ENCODE measurements at regions not wholly inside any gene's neighbourhood (a gene's known extent, or its start where the extent isn't known, plus 50 kb on each side); places are given as distances from the start of the nearest gene placed in this dataset.

- in situ Hi-C loops (cut with MboI), result no loop called here
- Histone ChIP-seq H3K79me2 (ENCODE audit: control insufficient read depth, insufficient read depth, low read length) (no peaks in the 10 kb centered on the region), H3K4me2 (ENCODE audit: control insufficient read depth, insufficient read depth) (no peak overlapping the region), H3K4me3 (no peak overlapping the region), H3K9ac (ENCODE audit: control insufficient read depth, insufficient read depth, low read length) (no peak overlapping the region), H3K36me3 (ENCODE audit: control insufficient read depth in 2 of 2, insufficient read depth in 2 of 2, low read length in 1 of 2) (no peaks in the 10 kb centered on the region), H3K9me3 (replicated peaks; ENCODE audit: control insufficient read depth, insufficient read depth, low read length) (no peaks in the 10 kb centered on the region), H2AFZ (ENCODE audit: control insufficient read depth, low read depth, low read length) (no peak overlapping the region), H3K27ac (ENCODE audit: control insufficient read depth, insufficient read depth) (no peak overlapping the region), H3K4me1 (ENCODE audit: control insufficient read depth, insufficient read depth, low read length) (no peaks in the 10 kb centered on the region), H3K27me3 (replicated peaks in 1 of 2; ENCODE audit: control insufficient read depth in 2 of 2, insufficient read depth in 2 of 2, low read length in 1 of 2) (no peaks in the 10 kb centered on the region; a peak in 1 of 4 replicates), H4K20me1 (ENCODE audit: control insufficient read depth, insufficient read depth) (no peaks in the 10 kb centered on the region)
- DNase-seq (ENCODE audit: low read depth, low spot score), result no peak
- BruUV-seq (replicated peaks), result no TSS peak
- POLR2A ChIA-PET, result no interaction called here
- 0% methylated on average over 2 of the region's 2 CpGs for WGBS (ENCODE audit: insufficient coverage, insufficient replicate concordance, low lambda C conversion rate, missing lambda C conversion rate)
- CTCF ChIA-PET, result interaction anchor here (1.3 kb wide), 1 partner anchor 9 kb away, joined by 3 read pairs; no protein-coding TSS in a partner anchor
- FAIRE-seq, result no peak
- no peak for ATAC-seq
- SMC1A ChIA-PET (ENCODE audit: uncharacterized antibody, unreplicated experiment), result no interaction called here
- intact Hi-C loops (cut with micrococcal nuclease; ENCODE audit: unreplicated experiment), result no loop called here
- RAD21 ChIA-PET (ENCODE audit: unreplicated experiment), result no interaction called here
- TF ChIP-seq ZSCAN29 (IDR thresholded peaks at IDR 0.05), result no peak
- no peak for TF ChIP-seq CEBPB (IDR thresholded peaks at IDR 0.05; ENCODE audit: borderline replicate concordance in 1 of 2, low read depth in 2 of 2, low read length in 2 of 2)
- TF ChIP-seq, protein P1, sequence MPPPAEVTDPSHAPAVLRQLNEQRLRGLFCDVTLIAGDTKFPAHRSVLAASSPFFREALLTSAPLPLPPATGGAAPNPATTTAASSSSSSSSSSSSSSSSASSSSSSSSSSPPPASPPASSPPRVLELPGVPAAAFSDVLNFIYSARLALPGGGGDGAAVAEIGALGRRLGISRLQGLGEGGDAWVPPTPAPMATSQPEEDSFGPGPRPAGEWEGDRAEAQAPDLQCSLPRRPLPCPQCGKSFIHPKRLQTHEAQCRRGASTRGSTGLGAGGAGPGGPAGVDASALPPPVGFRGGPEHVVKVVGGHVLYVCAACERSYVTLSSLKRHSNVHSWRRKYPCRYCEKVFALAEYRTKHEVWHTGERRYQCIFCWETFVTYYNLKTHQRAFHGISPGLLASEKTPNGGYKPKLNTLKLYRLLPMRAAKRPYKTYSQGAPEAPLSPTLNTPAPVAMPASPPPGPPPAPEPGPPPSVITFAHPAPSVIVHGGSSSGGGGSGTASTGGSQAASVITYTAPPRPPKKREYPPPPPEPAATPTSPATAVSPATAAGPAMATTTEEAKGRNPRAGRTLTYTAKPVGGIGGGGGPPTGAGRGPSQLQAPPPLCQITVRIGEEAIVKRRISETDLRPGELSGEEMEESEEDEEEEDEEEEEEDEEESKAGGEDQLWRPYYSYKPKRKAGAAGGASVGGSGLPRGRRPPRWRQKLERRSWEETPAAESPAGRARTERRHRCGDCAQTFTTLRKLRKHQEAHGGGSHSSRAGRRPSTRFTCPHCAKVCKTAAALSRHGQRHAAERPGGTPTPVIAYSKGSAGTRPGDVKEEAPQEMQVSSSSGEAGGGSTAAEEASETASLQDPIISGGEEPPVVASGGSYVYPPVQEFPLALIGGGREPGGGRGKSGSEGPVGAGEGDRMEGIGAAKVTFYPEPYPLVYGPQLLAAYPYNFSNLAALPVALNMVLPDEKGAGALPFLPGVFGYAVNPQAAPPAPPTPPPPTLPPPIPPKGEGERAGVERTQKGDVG (CRISPR knock-in tag; IDR thresholded peaks at IDR 0.05), result no peak
- TF ChIP-seq WRNIP1 (IDR thresholded peaks at IDR 0.05; ENCODE audit: borderline replicate concordance, low read depth, low read length), result no peak
- TF ChIP-seq PKNOX1 (IDR thresholded peaks at IDR 0.05), result no peak
- no peak for TF ChIP-seq MYC (IDR thresholded peaks at IDR 0.05; ENCODE audit: insufficient read depth, insufficient read length, insufficient replicate concordance, low read length, severe bottlenecking)
- TF ChIP-seq CEBPZ (IDR thresholded peaks at IDR 0.05; ENCODE audit: low read depth, low read length), result no peak
- TF ChIP-seq, protein P2, sequence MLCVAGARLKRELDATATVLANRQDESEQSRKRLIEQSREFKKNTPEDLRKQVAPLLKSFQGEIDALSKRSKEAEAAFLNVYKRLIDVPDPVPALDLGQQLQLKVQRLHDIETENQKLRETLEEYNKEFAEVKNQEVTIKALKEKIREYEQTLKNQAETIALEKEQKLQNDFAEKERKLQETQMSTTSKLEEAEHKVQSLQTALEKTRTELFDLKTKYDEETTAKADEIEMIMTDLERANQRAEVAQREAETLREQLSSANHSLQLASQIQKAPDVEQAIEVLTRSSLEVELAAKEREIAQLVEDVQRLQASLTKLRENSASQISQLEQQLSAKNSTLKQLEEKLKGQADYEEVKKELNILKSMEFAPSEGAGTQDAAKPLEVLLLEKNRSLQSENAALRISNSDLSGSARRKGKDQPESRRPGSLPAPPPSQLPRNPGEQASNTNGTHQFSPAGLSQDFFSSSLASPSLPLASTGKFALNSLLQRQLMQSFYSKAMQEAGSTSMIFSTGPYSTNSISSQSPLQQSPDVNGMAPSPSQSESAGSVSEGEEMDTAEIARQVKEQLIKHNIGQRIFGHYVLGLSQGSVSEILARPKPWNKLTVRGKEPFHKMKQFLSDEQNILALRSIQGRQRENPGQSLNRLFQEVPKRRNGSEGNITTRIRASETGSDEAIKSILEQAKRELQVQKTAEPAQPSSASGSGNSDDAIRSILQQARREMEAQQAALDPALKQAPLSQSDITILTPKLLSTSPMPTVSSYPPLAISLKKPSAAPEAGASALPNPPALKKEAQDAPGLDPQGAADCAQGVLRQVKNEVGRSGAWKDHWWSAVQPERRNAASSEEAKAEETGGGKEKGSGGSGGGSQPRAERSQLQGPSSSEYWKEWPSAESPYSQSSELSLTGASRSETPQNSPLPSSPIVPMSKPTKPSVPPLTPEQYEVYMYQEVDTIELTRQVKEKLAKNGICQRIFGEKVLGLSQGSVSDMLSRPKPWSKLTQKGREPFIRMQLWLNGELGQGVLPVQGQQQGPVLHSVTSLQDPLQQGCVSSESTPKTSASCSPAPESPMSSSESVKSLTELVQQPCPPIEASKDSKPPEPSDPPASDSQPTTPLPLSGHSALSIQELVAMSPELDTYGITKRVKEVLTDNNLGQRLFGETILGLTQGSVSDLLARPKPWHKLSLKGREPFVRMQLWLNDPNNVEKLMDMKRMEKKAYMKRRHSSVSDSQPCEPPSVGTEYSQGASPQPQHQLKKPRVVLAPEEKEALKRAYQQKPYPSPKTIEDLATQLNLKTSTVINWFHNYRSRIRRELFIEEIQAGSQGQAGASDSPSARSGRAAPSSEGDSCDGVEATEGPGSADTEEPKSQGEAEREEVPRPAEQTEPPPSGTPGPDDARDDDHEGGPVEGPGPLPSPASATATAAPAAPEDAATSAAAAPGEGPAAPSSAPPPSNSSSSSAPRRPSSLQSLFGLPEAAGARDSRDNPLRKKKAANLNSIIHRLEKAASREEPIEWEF (IDR thresholded peaks at IDR 0.05; ENCODE audit: insufficient replicate concordance, low read depth, low read length), result no peak
Measured at GRCh38 chr9:117875886-117876285, 171.7 kb downstream of the TLR4 start.

Data from GM12878 (cell line).